Peyer's patch (tissue), 4 donors: ENCODE measurements at regions not wholly inside any gene's neighbourhood (a gene's known extent, or its start where the extent isn't known, plus 50 kb on each side); places are given as distances from the start of the nearest gene placed in this dataset.
"Not testable (repeated sequence)": the region's sequence is repeated elsewhere in the genome, so short reads cannot be mapped to it uniquely, and the experiment has no call there.

Experiments
- DNase-seq, 3 donors: peaks; one replicate each; pipeline ENCODE4 v3.0.0-alpha.2; 2017 to 2019
- H3K27ac ChIP-seq, 4 donors: fragments of 200-600 bp; sonication (generic); one replicate each; pipeline ENCODE4 v1.5.1; 2016 to 2019
- H3K27me3 ChIP-seq, 2 donors: fragments of 200-600 bp; sonication (generic); one replicate each; pipeline ENCODE4 v1.5.1; 2019
- H3K36me3 ChIP-seq, 3 donors: fragments of 200-600 bp; sonication (generic); one replicate each; pipeline ENCODE4 v1.5.1; 2016 to 2019
- H3K4me1 ChIP-seq, 4 donors: fragments of 200-600 bp; sonication (generic); one replicate each; pipeline ENCODE4 v1.5.1; 2016 to 2019
- H3K4me3 ChIP-seq, 4 donors: fragments of 200-600 bp; sonication (generic); 1 replicate in 3 of 4; 2 replicates in 1 of 4; pipeline ENCODE4 v1.5.1; 2016 to 2019; ENCODE audit warnings: mild to moderate bottlenecking in 1 of 4
- H3K9me3 ChIP-seq, 4 donors: fragments of 200-600 bp; sonication (generic); one replicate each; pipeline ENCODE4 v1.5.1; 2016 to 2019; ENCODE audit warnings: mild to moderate bottlenecking in 1 of 4
- CTCF ChIP-seq, 6 experiments: fragments of 450-650 bp in 4 of 6; fragments of 200-600 bp in 2 of 6; sonication (generic) in 1 of 6; IDR thresholded peaks; one replicate each; pipeline ENCODE4 v1.5.1; 2017 to 2019; ENCODE audit warnings: antibody characterized with exemption in 6 of 6, mild to moderate bottlenecking in 3 of 6, moderate library complexity in 1 of 6
- POLR2A ChIP-seq, 2 donors: fragments of 450-650 bp; IDR thresholded peaks; one replicate each; pipeline ENCODE4 v1.5.1; 2017; ENCODE audit warnings: antibody characterized with exemption in 2 of 2, mild to moderate bottlenecking in 2 of 2, moderate library complexity in 2 of 2

GRCh38 chr3:159675285-159675684, 313.4 kb upstream of the IL12A start:
- Histone ChIP-seq H3K9me3 (no peaks in the 10 kb centered on the region), H3K4me3 (no peak overlapping the region), H3K27ac (peak overlapping the region in 1 of 4 donors; percentile 1), H3K27me3 (no peaks in the 10 kb centered on the region), H3K4me1 (no peaks in the 10 kb centered on the region), H3K36me3 (no peaks in the 10 kb centered on the region)
- TF ChIP-seq POLR2A (IDR thresholded peaks at IDR 0.05) (no peak), CTCF (IDR thresholded peaks at IDR 0.05) (no peak)
- no peak for DNase-seq

GRCh38 chr3:159679900-159680299, 308.7 kb upstream of the IL12A start:
- Histone ChIP-seq H3K9me3 (no peaks in the 10 kb centered on the region), H3K4me1 (no peaks in the 10 kb centered on the region), H3K27ac (no peak overlapping the region), H3K4me3 (no peak overlapping the region), H3K27me3 (no peaks in the 10 kb centered on the region), H3K36me3 (no peaks in the 10 kb centered on the region)
- no peak for DNase-seq
- TF ChIP-seq CTCF (IDR thresholded peaks at IDR 0.05): no peak
- no peak for TF ChIP-seq POLR2A (IDR thresholded peaks at IDR 0.05)

GRCh38 chr3:159681717-159682116, 306.9 kb upstream of the IL12A start:
- not testable (repeated sequence) for H3K4me3 ChIP-seq, H3K4me1 ChIP-seq, H3K27ac ChIP-seq, DNase-seq, H3K27me3 ChIP-seq, H3K36me3 ChIP-seq, H3K9me3 ChIP-seq

GRCh38 chr3:159685801-159686200, 302.8 kb upstream of the IL12A start:
- Histone ChIP-seq H3K27me3 (no peaks in the 10 kb centered on the region), H3K4me3 (no peak overlapping the region), H3K36me3 (no peaks in the 10 kb centered on the region), H3K27ac (no peak overlapping the region), H3K9me3 (no peaks in the 10 kb centered on the region), H3K4me1 (no peaks in the 10 kb centered on the region)
- DNase-seq: no peak
- no peak for TF ChIP-seq POLR2A (IDR thresholded peaks at IDR 0.05)
- no peak for TF ChIP-seq CTCF (IDR thresholded peaks at IDR 0.05)

- TF ChIP-seq CTCF (IDR thresholded peaks at IDR 0.05) (no peak), POLR2A (IDR thresholded peaks at IDR 0.05) (no peak)
These were observed 295.4 kb upstream of the IL12A start for GRCh38 chr3:159693226-159693625.

GRCh38 chr3:159711560-159712333, 276.9 kb upstream of the IL12A start:
- Histone ChIP-seq H3K4me3 (no peak overlapping the region), H3K4me1 (no peaks in the 10 kb centered on the region), H3K9me3 (no peaks in the 10 kb centered on the region), H3K27me3 (no peaks in the 10 kb centered on the region), H3K27ac (no peak overlapping the region), H3K36me3 (no peaks in the 10 kb centered on the region)
- no peak for TF ChIP-seq CTCF (IDR thresholded peaks at IDR 0.05)
- no peak for DNase-seq

More at GRCh38 chr3:159693226-159693625, 295.4 kb upstream of the IL12A start:
- no peak for DNase-seq
- no peak overlapping the region for H3K27ac ChIP-seq
- H3K4me1 ChIP-seq: no peaks in the 10 kb centered on the region
- no peaks in the 10 kb centered on the region for H3K9me3 ChIP-seq
- H3K27me3 ChIP-seq: no peaks in the 10 kb centered on the region
- H3K36me3 ChIP-seq: no peaks in the 10 kb centered on the region
- H3K4me3 ChIP-seq: no peak overlapping the region
